GM12878 (cell line): ENCODE measurements at regions not wholly inside any gene's neighbourhood (a gene's known extent, or its start where the extent isn't known, plus 50 kb on each side); places are given as distances from the start of the nearest gene placed in this dataset.
"Not testable (repeated sequence)": the region's sequence is repeated elsewhere in the genome, so short reads cannot be mapped to it uniquely, and the experiment has no call there.

ENCODE experiments used
- CEBPB ChIP-seq, 2 experiments: fragments of 150-350 bp in 1 of 2; IDR thresholded peaks; 2 replicates each; pipeline ENCODE4 v1.6.1; 2012 to 2014; ENCODE audit warnings: low read depth in 2 of 2, low read length in 2 of 2, borderline replicate concordance in 1 of 2, inconsistent platforms in 1 of 2
- CTCF ChIP-seq, 3 experiments: IDR thresholded peaks in 2 of 3; conservative IDR thresholded peaks in 1 of 3; 2 replicates each; pipeline ENCODE4 v1.5.1; 2011; ENCODE audit warnings: low read depth in 3 of 3, low read length in 3 of 3, mild to moderate bottlenecking in 3 of 3, control low read depth in 2 of 3, moderate library complexity in 2 of 3, inconsistent platforms in 1 of 3, mixed read lengths in 1 of 3; ENCODE audit not compliant: control insufficient read depth in 2 of 3, insufficient read depth in 1 of 3; ENCODE audit errors: extremely low read depth in 1 of 3
- E2F8 ChIP-seq: fragments of 450-650 bp; IDR thresholded peaks from 2 replicates; pipeline ENCODE4 v1.6.1; 2018; ENCODE audit warnings: mild to moderate bottlenecking, low read depth, moderate library complexity; ENCODE audit not compliant: partially characterized antibody
- EP300 ChIP-seq, 2 experiments: fragments of 150-350 bp in 1 of 2; IDR thresholded peaks; 2 replicates each; pipeline ENCODE4 v1.6.1; 2011 to 2012; ENCODE audit warnings: low read depth in 2 of 2, low read length in 2 of 2, borderline replicate concordance in 1 of 2, improper control_type of control experiment in 1 of 2, inconsistent platforms in 1 of 2; ENCODE audit not compliant: control insufficient read depth in 1 of 2
- FOXK2 ChIP-seq: fragments of 450-650 bp; IDR thresholded peaks from 2 replicates; pipeline ENCODE4 v1.6.1; 2017; ENCODE audit warnings: mild to moderate bottlenecking, moderate library complexity
- FOXM1 ChIP-seq: IDR thresholded peaks from 2 replicates; pipeline ENCODE4 v1.6.1; 2012; ENCODE audit warnings: low read depth, mild to moderate bottlenecking, inconsistent platforms, low read length, moderate library complexity
- HDAC2 ChIP-seq: fragments of 200-600 bp; sonication (generic); IDR thresholded peaks from 2 replicates; pipeline ENCODE4 v1.6.1; 2017
- NFYA ChIP-seq: IDR thresholded peaks from 2 replicates; pipeline ENCODE4 v1.6.1; 2011; ENCODE audit warnings: low read depth, mild to moderate bottlenecking, low read length, improper control_type of control experiment, borderline replicate concordance
- RAD21 ChIP-seq: IDR thresholded peaks from 2 replicates; pipeline ENCODE4 v1.6.1; 2011; ENCODE audit warnings: mild to moderate bottlenecking, low read depth, low read length, moderate library complexity; ENCODE audit not compliant: insufficient read depth
- ZBTB11 ChIP-seq: fragments of 450-650 bp; formaldehyde crosslinking; IDR thresholded peaks from 2 replicates; pipeline ENCODE4 v1.5.0; 2022; ENCODE audit warnings: mild to moderate bottlenecking, missing genetic modification characterization

GRCh38 chr10:52505341-52505740 lies 191.3 kb downstream of the DKK1 start:
- TF ChIP-seq FOXM1; FOXK2; CEBPB (IDR thresholded peaks at IDR 0.05; ENCODE audit: borderline replicate concordance in 1 of 2, low read depth in 2 of 2, low read length in 2 of 2); RAD21; CTCF (IDR thresholded peaks at IDR 0.05 in 2 of 3, conservative IDR thresholded peaks at IDR 0.05 in 1 of 3; ENCODE audit: control insufficient read depth in 2 of 3, extremely low read depth in 1 of 3, insufficient read depth in 1 of 3, low read depth in 3 of 3, low read length in 3 of 3); E2F8; EP300 (IDR thresholded peaks at IDR 0.05; ENCODE audit: borderline replicate concordance in 1 of 2, control insufficient read depth in 1 of 2, low read depth in 2 of 2, low read length in 2 of 2); ZBTB11 (CRISPR knock-in tag); HDAC2; NFYA: not testable (repeated sequence)
